Transverse colon (tissue), 4 donors: ENCODE measurements at regions not wholly inside any gene's neighbourhood (a gene's known extent, or its start where the extent isn't known, plus 50 kb on each side); places are given as distances from the start of the nearest gene placed in this dataset.

Source experiments
- DNase-seq: peaks from one replicate; pipeline ENCODE4 v3.0.0-alpha.2; 2019
- H3K27ac ChIP-seq, 4 donors: fragments of 200-600 bp; sonication (generic); 2 replicates each; pipeline ENCODE4 v1.5.1; 2016 to 2018; ENCODE audit warnings: inconsistent platforms in 4 of 4
- H3K27me3 ChIP-seq: fragments of 200-600 bp; sonication (generic); 2 replicates; pipeline ENCODE4 v1.5.1; 2017; ENCODE audit warnings: inconsistent platforms
- H3K36me3 ChIP-seq, 4 donors: fragments of 200-600 bp; sonication (generic); 2 replicates each; pipeline ENCODE4 v1.5.1; 2017 to 2019; ENCODE audit warnings: inconsistent platforms in 4 of 4
- H3K4me1 ChIP-seq, 4 donors: fragments of 200-600 bp; sonication (generic); 2 replicates each; pipeline ENCODE4 v1.5.1; 2017 to 2020; ENCODE audit warnings: inconsistent platforms in 4 of 4
- H3K4me3 ChIP-seq, 4 donors: fragments of 200-600 bp; sonication (generic); 1 replicate in 1 of 4; 2 replicates in 3 of 4; pipeline versions ENCODE4 v1.5.1 to v1.6.1; 2017 to 2019; ENCODE audit warnings: inconsistent platforms in 4 of 4
- H3K9me3 ChIP-seq, 2 donors: fragments of 200-600 bp; sonication (generic); 2 replicates each; pipeline ENCODE4 v1.5.1; 2017 to 2019; ENCODE audit warnings: inconsistent platforms in 2 of 2
- EP300 ChIP-seq: sonication (generic); formaldehyde crosslinking; IDR thresholded peaks from one replicate; pipeline ENCODE4 v1.6.1; 2017; ENCODE audit warnings: antibody characterized with exemption, low read depth
- POLR2A ChIP-seq: fragments of 450-650 bp; IDR thresholded peaks from one replicate; pipeline ENCODE4 v1.6.1; 2016; ENCODE audit warnings: antibody characterized with exemption, mild to moderate bottlenecking, moderate library complexity
- POLR2AphosphoS5 ChIP-seq, 3 donors: sonication (generic); formaldehyde crosslinking; IDR thresholded peaks; one replicate each; pipeline ENCODE4 v1.6.1; 2016; ENCODE audit warnings: antibody characterized with exemption in 3 of 3
- WGBS, 2 donors: methylation state at CpG; one replicate each; pipeline ENCODE4 v1.1.5; 2018; ENCODE audit warnings: low coverage in 1 of 2; 5-methylcytosine and 5-hydroxymethylcytosine counted together
- in situ Hi-C, 4 donors: fragments of 200-750 bp; cut with MboI; loops; one replicate each; pipeline versions ENCODE4 v1.15.0 to v1.15.1; 2017; ENCODE audit warnings: low sequenced_read_pairs in 3 of 4, low pct_ligation_motif_present in 1 of 4, low pct_unique_long_range_greater_than_20kb in 1 of 4
- intact Hi-C: fragments of 100-400 bp; cut with DNase I; formaldehyde crosslinking; loops from one replicate; pipeline ENCODE4 v1.15.1; 2023; ENCODE audit warnings: low total_unique reads
- TF ChIP-seq, protein P1 (sequence below), 5 experiments: fragments of 200-600 bp in 3 of 5; fragments of 450-650 bp in 2 of 5; sonication (generic) in 3 of 5; IDR thresholded peaks; 1 replicate in 2 of 5; 2 replicates in 3 of 5; pipeline ENCODE4 v1.5.1; 2016 to 2017; ENCODE audit warnings: antibody characterized with exemption in 5 of 5, inconsistent platforms in 3 of 5, mild to moderate bottlenecking in 2 of 5, moderate library complexity in 1 of 5

DNA sequence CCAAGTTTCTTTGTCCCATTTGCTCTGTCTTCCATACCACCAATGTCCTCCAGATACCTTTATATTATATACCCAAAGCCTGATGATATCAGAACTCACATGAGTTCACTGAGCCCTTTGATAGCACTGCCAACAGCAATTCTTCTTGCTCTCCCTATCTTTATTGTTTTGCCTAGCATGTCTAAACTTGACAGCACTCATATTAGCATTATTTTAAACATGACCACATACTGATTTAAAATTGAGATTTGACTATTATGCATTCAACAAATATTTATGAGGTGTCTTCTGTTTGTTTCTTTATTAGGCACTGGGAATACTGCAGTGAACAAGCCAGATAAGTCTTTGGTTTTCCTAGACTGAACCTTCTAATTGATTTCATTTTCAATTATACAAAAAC lies 587.3 kb upstream of the GCFC2 start:
- Histone ChIP-seq H3K27me3 (no peaks in the 10 kb centered on the region), H3K9me3 (no peaks in the 10 kb centered on the region), H3K27ac (no peak overlapping the region), H3K4me1 (no peaks in the 10 kb centered on the region), H3K36me3 (no peaks in the 10 kb centered on the region), H3K4me3 (no peak overlapping the region)
- intact Hi-C loops (no loop called here), in situ Hi-C loops (no loop called here)
- no peak for DNase-seq
- TF ChIP-seq EP300 (no peak), POLR2A (no peak), POLR2AphosphoS5 (IDR thresholded peaks at IDR 0.05) (no peak)
- TF ChIP-seq, protein P1, sequence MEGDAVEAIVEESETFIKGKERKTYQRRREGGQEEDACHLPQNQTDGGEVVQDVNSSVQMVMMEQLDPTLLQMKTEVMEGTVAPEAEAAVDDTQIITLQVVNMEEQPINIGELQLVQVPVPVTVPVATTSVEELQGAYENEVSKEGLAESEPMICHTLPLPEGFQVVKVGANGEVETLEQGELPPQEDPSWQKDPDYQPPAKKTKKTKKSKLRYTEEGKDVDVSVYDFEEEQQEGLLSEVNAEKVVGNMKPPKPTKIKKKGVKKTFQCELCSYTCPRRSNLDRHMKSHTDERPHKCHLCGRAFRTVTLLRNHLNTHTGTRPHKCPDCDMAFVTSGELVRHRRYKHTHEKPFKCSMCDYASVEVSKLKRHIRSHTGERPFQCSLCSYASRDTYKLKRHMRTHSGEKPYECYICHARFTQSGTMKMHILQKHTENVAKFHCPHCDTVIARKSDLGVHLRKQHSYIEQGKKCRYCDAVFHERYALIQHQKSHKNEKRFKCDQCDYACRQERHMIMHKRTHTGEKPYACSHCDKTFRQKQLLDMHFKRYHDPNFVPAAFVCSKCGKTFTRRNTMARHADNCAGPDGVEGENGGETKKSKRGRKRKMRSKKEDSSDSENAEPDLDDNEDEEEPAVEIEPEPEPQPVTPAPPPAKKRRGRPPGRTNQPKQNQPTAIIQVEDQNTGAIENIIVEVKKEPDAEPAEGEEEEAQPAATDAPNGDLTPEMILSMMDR (IDR thresholded peaks at IDR 0.05): no peak

DNA sequence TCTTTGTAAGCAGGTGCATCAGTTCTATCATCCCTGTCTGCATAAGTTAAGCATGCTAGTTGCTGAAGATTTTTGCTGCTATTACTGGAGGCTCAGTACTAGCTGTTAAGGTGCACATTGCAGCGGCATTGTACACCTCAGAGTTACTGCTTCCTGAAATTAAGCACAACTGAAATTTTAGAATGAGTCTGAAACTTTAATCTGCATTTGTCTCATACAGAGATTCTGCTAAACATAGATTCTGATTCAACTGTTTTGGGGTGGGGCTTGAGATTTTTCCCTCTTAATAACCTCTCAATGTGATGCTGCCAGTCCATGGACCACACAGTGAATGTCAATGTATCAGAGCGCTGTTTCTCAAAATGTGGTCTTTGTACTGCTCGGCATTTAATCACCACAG lies 585.7 kb upstream of the GCFC2 start:
- H3K9me3 ChIP-seq: no peaks in the 10 kb centered on the region
- H3K4me1 ChIP-seq: no peaks in the 10 kb centered on the region
- H3K36me3 ChIP-seq: no peaks in the 10 kb centered on the region
- no peak overlapping the region for H3K27ac ChIP-seq
- no peak for DNase-seq
- in situ Hi-C loops: no loop called here
- H3K4me3 ChIP-seq: no peak overlapping the region
- 79 to 82% methylated on average over 3 of the region's 3 CpGs for WGBS, 2 donors
- TF ChIP-seq POLR2AphosphoS5 (IDR thresholded peaks at IDR 0.05): no peak
- TF ChIP-seq EP300: no peak
- no peak for TF ChIP-seq POLR2A
- TF ChIP-seq, protein P1 (IDR thresholded peaks at IDR 0.05): no peak
- intact Hi-C loops: no loop called here
- H3K27me3 ChIP-seq: no peaks in the 10 kb centered on the region

DNA sequence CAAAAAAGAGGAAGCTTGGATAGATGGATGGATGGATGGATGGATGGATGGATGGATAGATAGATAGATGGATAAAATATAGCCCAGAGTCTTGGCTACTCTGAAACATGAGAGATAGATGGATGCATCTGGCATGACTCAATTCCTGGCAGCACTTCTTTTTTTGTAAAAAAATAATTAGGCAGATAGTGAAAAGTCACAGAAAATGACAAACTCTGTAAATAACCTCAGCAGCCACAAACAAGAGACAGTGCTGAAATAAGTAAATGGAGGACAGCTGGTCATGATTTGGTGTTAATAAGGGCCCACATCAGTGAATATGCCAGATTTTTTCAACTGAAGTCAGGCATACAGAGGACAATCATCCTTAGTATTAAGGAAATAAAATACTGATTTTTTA lies 585.0 kb upstream of the GCFC2 start:
- in situ Hi-C loops (no loop called here), intact Hi-C loops (no loop called here)
- H3K27ac ChIP-seq: no peak overlapping the region
- no peak for TF ChIP-seq EP300
- TF ChIP-seq, protein P1 (IDR thresholded peaks at IDR 0.05): no peak
- no peaks in the 10 kb centered on the region for H3K36me3 ChIP-seq
- no peaks in the 10 kb centered on the region for H3K9me3 ChIP-seq
- no peak for DNase-seq
- H3K4me3 ChIP-seq: no peak overlapping the region
- no peaks in the 10 kb centered on the region for H3K27me3 ChIP-seq
- no peaks in the 10 kb centered on the region for H3K4me1 ChIP-seq

DNA sequence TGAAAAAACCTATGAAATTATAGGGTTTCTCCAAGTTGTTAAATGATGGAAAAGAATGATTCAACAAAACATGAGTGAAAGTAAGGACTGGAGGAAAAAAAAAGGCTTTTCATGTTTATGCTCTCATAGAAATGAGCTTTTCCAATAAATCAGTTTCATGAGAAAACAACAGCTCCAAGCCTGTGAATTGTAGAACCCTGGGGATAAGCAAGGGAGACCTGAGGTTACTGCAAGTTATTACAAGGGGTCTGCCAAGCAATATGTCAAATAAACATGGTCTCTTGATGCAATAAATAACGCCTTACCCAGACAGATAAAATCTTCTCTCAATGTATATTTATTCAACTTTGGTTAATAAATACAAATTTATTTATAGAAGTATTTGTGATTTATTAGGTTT lies 577.9 kb upstream of the GCFC2 start:
- in situ Hi-C loops (no loop called here), intact Hi-C loops (no loop called here)
- Histone ChIP-seq H3K27ac (no peak overlapping the region), H3K4me3 (no peak overlapping the region), H3K27me3 (no peaks in the 10 kb centered on the region), H3K4me1 (no peaks in the 10 kb centered on the region), H3K36me3 (no peaks in the 10 kb centered on the region), H3K9me3 (no peaks in the 10 kb centered on the region)
- 28 to 33% methylated on average over 1 of the region's 1 CpG for WGBS, 2 donors
- TF ChIP-seq, protein P1 (IDR thresholded peaks at IDR 0.05): no peak
- TF ChIP-seq EP300: no peak
- TF ChIP-seq POLR2AphosphoS5 (IDR thresholded peaks at IDR 0.05): no peak
- TF ChIP-seq POLR2A: no peak
- DNase-seq: no peak
